Kidney (tissue), 13 donors: ENCODE measurements at regions not wholly inside any gene's neighbourhood (a gene's known extent, or its start where the extent isn't known, plus 50 kb on each side); places are given as distances from the start of the nearest gene placed in this dataset.

ENCODE experiments used
- DNase-seq, 5 donors: peaks; one replicate each; pipeline ENCODE4 v3.0.0-alpha.2; 2013 to 2020
- FAIRE-seq: peaks from 2 replicates; lab custom pipeline; 2012; peaks lifted over from hg19 to GRCh38; lab: Jason Lieb, UNC
- H3K27ac ChIP-seq, 2 donors: one replicate each; pipeline ENCODE4 v1.7.0; 2013; ENCODE audit warnings: low read depth in 2 of 2, low read length in 2 of 2, inconsistent platforms in 1 of 2
- H3K27me3 ChIP-seq: one replicate; pipeline ENCODE4 v1.7.1; 2013; ENCODE audit warnings: low read length, inconsistent platforms; ENCODE audit not compliant: control insufficient read depth, insufficient read depth
- H3K36me3 ChIP-seq, 3 donors: one replicate each; pipeline versions ENCODE4 v1.7.0 to v1.7.1; 2013; ENCODE audit warnings: low read length in 3 of 3, control low read depth in 1 of 3, inconsistent platforms in 1 of 3; ENCODE audit not compliant: insufficient read depth in 3 of 3, control insufficient read depth in 2 of 3
- H3K4me1 ChIP-seq, 3 donors: one replicate each; pipeline versions ENCODE4 v1.7.0 to v1.7.1; 2013; ENCODE audit warnings: low read length in 3 of 3, inconsistent platforms in 1 of 3, low read depth in 1 of 3; ENCODE audit not compliant: control insufficient read depth in 2 of 3, insufficient read depth in 2 of 3
- H3K4me3 ChIP-seq, 3 donors: one replicate each; pipeline versions ENCODE4 v1.7.0 to v1.8.1; 2013; ENCODE audit warnings: low read length in 3 of 3, control low read depth in 1 of 3, inconsistent platforms in 1 of 3
- H3K9ac ChIP-seq, 3 donors: one replicate each; pipeline versions ENCODE4 v1.7.0 to v1.7.1; 2013; ENCODE audit warnings: low read length in 3 of 3, control low read depth in 1 of 3, inconsistent platforms in 1 of 3
- H3K9me3 ChIP-seq, 3 donors: one replicate each; pipeline versions ENCODE4 v1.7.0 to v1.7.1; 2013; ENCODE audit warnings: low read length in 3 of 3, control low read depth in 1 of 3, inconsistent platforms in 1 of 3; ENCODE audit not compliant: control insufficient read depth in 2 of 3, insufficient read depth in 1 of 3
- intact Hi-C: fragments of 100-400 bp; cut with DNase I; formaldehyde crosslinking; loops from one replicate; pipeline ENCODE4 v1.11.1; 2022
- TF ChIP-seq, protein P1 (sequence below): IDR thresholded peaks from 3 replicates; pipeline ENCODE4 v1.5.1; 2012; ENCODE audit warnings: mild to moderate bottlenecking, moderate library complexity, borderline replicate concordance; ENCODE audit not compliant: insufficient read depth; ENCODE audit errors: extremely low read depth
- donor health status: control.
- donor health status: control.
- donor health status: control.
- donor health status: control.
- donor health status: control.
- donor health status: DM: yes; HTN: yes; CAD: no.
- donor health status: Normal renal cell carcinoma (clear cell type).

- H3K4me1 ChIP-seq = no peaks in the 10 kb centered on the region
- DNase-seq (no peak), FAIRE-seq (no peak)
- intact Hi-C loops = no loop called here
- TF ChIP-seq, protein P1, sequence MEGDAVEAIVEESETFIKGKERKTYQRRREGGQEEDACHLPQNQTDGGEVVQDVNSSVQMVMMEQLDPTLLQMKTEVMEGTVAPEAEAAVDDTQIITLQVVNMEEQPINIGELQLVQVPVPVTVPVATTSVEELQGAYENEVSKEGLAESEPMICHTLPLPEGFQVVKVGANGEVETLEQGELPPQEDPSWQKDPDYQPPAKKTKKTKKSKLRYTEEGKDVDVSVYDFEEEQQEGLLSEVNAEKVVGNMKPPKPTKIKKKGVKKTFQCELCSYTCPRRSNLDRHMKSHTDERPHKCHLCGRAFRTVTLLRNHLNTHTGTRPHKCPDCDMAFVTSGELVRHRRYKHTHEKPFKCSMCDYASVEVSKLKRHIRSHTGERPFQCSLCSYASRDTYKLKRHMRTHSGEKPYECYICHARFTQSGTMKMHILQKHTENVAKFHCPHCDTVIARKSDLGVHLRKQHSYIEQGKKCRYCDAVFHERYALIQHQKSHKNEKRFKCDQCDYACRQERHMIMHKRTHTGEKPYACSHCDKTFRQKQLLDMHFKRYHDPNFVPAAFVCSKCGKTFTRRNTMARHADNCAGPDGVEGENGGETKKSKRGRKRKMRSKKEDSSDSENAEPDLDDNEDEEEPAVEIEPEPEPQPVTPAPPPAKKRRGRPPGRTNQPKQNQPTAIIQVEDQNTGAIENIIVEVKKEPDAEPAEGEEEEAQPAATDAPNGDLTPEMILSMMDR = no peak
- no peak overlapping the region for H3K27ac ChIP-seq
- no peak overlapping the region for H3K9ac ChIP-seq
- H3K36me3 ChIP-seq = no peaks in the 10 kb centered on the region
- H3K9me3 ChIP-seq = no peaks in the 10 kb centered on the region
- no peaks in the 10 kb centered on the region for H3K27me3 ChIP-seq
- H3K4me3 ChIP-seq = no peak overlapping the region
These were observed 114.8 kb downstream of the VCY start for GRCh38 chrY:13871426-13871825.

- H3K9me3 ChIP-seq = no peaks in the 10 kb centered on the region
- no peak overlapping the region for H3K27ac ChIP-seq
- no peak overlapping the region for H3K9ac ChIP-seq
- H3K27me3 ChIP-seq = no peaks in the 10 kb centered on the region
- no peaks in the 10 kb centered on the region for H3K36me3 ChIP-seq
- DNase-seq (no peak), FAIRE-seq (no peak)
- intact Hi-C loops = no loop called here
- no peaks in the 10 kb centered on the region for H3K4me1 ChIP-seq
- no peak overlapping the region for H3K4me3 ChIP-seq
- TF ChIP-seq, protein P1 = no peak
These were observed 113.6 kb downstream of the VCY start for GRCh38 chrY:13872696-13873095.

DNA sequence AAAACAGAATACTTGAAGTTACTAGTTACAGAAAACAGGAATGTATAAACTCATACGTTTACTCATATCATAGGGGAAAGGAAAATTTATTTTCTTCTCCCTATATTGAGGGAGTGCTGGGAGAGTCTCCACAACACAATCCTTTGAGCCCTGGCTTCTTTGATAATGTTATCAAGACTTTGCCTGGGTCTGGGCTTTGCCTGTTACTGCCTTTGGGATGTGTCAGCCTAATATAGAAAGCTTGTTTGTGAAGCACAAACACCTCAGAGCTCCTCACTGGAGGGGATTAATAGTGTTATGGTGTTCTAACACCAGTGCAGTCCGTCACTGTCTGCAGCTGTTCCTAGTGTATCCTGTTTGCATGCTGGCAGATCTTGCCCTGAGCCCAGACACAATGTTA lies 107.8 kb downstream of the VCY start:
- DNase-seq = no peak
- intact Hi-C loops = no loop called here
- FAIRE-seq = no peak

More for the DNA sequence above, 107.8 kb downstream of the VCY start:
- H3K9me3 ChIP-seq = no peaks in the 10 kb centered on the region
- H3K9ac ChIP-seq = no peak overlapping the region
- TF ChIP-seq, protein P1 = no peak
- no peaks in the 10 kb centered on the region for H3K27me3 ChIP-seq
- H3K4me1 ChIP-seq = no peaks in the 10 kb centered on the region
- no peak overlapping the region for H3K4me3 ChIP-seq
- H3K27ac ChIP-seq = no peak overlapping the region
- H3K36me3 ChIP-seq = no peaks in the 10 kb centered on the region
